ENCODE measurements at regions not wholly inside any gene's neighbourhood (a gene's known extent, or its start where the extent isn't known, plus 50 kb on each side); places are given as distances from the start of the nearest gene placed in this dataset.

DNA sequence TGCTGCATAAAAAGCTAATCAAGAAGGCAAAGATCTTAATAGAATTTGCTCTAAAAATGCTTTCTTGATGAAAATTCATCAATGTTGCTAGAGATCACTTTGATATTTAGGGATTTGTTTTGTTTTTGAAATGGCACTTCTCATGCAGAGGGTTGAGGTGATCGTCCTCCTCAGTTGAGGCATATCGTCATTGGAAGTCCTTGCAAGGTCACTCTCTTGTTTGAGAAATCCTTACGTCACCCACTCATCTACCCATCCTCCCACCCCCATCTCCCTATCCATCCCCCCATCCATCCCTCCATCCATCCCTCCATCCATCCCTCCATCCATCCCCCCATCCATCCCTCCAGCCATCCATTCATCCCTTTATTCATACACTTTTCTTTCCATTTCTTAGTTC is 133.7 kb downstream of the THNSL2 start (continued):
- no peak for TF ChIP-seq HDAC2 (IDR thresholded peaks at IDR 0.05; ENCODE audit: borderline replicate concordance in 1 of 2, low read depth in 2 of 2, low read length in 2 of 2)
- TF ChIP-seq JUND (IDR thresholded peaks at IDR 0.05; ENCODE audit: low read length): no peak
- no peak for TF ChIP-seq TBP (IDR thresholded peaks at IDR 0.05; ENCODE audit: low read depth, low read length)

Measured in H1 (cell line).